Caco-2 (cell line): ENCODE measurements at regions not wholly inside any gene's neighbourhood (a gene's known extent, or its start where the extent isn't known, plus 50 kb on each side); places are given as distances from the start of the nearest gene placed in this dataset.

Experiments
- BruUV-seq: library from RNA; stranded (reverse); fragments of 400-500 nt; replicated peaks from 2 replicates; lab custom pipeline; 2021; lab: Mats Ljungman, UMichigan
- CTCF ChIA-PET: fragments of 300-600 bp; sonication (Branson Sonifier 250); formaldehyde crosslinking; loops from one replicate; lab custom pipeline; 2022; ENCODE audit warnings: antibody characterized with exemption; lab: Charles Lee
- POLR2A ChIA-PET: fragments of 300-600 bp; sonication (Branson Sonifier 250); formaldehyde crosslinking; loops from one replicate; lab custom pipeline; 2022; ENCODE audit warnings: antibody characterized with exemption; lab: Charles Lee
- DNase-seq, 2 experiments: peaks; one replicate each; pipeline versions ENCODE4 v3.0.0 to v3.0.0-alpha.2; 2020 to 2022
- H3K27me3 ChIP-seq: replicated peaks from 2 replicates; pipeline ENCODE4 v1.6.0; 2011; ENCODE audit warnings: low read length; ENCODE audit not compliant: control insufficient read depth, insufficient read depth
- H3K36me3 ChIP-seq: 2 replicates; pipeline ENCODE4 v1.5.1; 2011; ENCODE audit warnings: low read length; ENCODE audit not compliant: control insufficient read depth, insufficient read depth
- H3K4me1 ChIP-seq: fragments of 250-450 bp; sonication (Bioruptor Pico); 2 replicates; pipeline ENCODE4 v1.5.1; 2020; ENCODE audit warnings: mild to moderate bottlenecking
- H3K4me3 ChIP-seq: 2 replicates; pipeline ENCODE4 v1.5.1; 2011; ENCODE audit warnings: low read depth, mild to moderate bottlenecking, control low read depth, low read length
- H3K9me3 ChIP-seq: fragments of 250-450 bp; sonication (Bioruptor Pico); 2 replicates; pipeline ENCODE4 v1.5.1; 2020; ENCODE audit warnings: mild to moderate bottlenecking, moderate library complexity
- H3K27ac Mint-ChIP-seq: one replicate; pipeline ENCODE4 v1.8.0; 2022; ENCODE audit warnings: mixed read lengths; ENCODE audit not compliant: unreplicated experiment
- H3K27me3 Mint-ChIP-seq: one replicate; pipeline ENCODE4 v1.8.0; 2022; ENCODE audit warnings: mixed read lengths; ENCODE audit not compliant: insufficient read depth, unreplicated experiment
- H3K36me3 Mint-ChIP-seq: one replicate; pipeline ENCODE4 v1.8.0; 2022; ENCODE audit warnings: mild to moderate bottlenecking, mixed read lengths; ENCODE audit not compliant: insufficient read depth, unreplicated experiment
- H3K4me1 Mint-ChIP-seq: one replicate; pipeline ENCODE4 v1.8.0; 2022; ENCODE audit warnings: low read depth, mixed read lengths; ENCODE audit not compliant: unreplicated experiment
- H3K4me3 Mint-ChIP-seq: one replicate; pipeline ENCODE4 v1.8.0; 2022; ENCODE audit warnings: mild to moderate bottlenecking, moderate library complexity, mixed read lengths; ENCODE audit not compliant: unreplicated experiment
- H3K9me3 Mint-ChIP-seq: one replicate; pipeline ENCODE4 v1.8.0; 2022; ENCODE audit warnings: mixed read lengths; ENCODE audit not compliant: unreplicated experiment
- CTCF ChIP-seq, 2 experiments: fragments of 200-600 bp in 1 of 2; IDR thresholded peaks; 1 replicate in 1 of 2; 2 replicates in 1 of 2; pipeline versions ENCODE4 v1.5.1 to v1.8.0; 2011 to 2022; ENCODE audit warnings: antibody characterized with exemption in 1 of 2, control low read depth in 1 of 2, inconsistent platforms in 1 of 2, low read depth in 1 of 2, low read length in 1 of 2, mild to moderate bottlenecking in 1 of 2, moderate library complexity in 1 of 2; ENCODE audit not compliant: insufficient read depth in 1 of 2, severe bottlenecking in 1 of 2, unreplicated experiment in 1 of 2
- intact Hi-C: fragments of 100-400 bp; cut with micrococcal nuclease; formaldehyde crosslinking; loops from one replicate; pipeline ENCODE4 v1.10.0; 2022; ENCODE audit not compliant: unreplicated experiment

GRCh38 chr5:93145019-93145418, 436.0 kb downstream of the NR2F1-AS1 start:
- ChIA-PET CTCF (no interaction called here), POLR2A (no interaction called here)
- Mint-ChIP-seq H3K27me3 (peaks cover 12% of the 10 kb centered on the region), H3K4me1 (no peaks in the 10 kb centered on the region), H3K36me3 (no peaks in the 10 kb centered on the region), H3K27ac (no peak overlapping the region), H3K4me3 (no peak overlapping the region), H3K9me3 (no peaks in the 10 kb centered on the region)
- no peaks in the 10 kb centered on the region for H3K27me3 ChIP-seq
- H3K9me3 ChIP-seq, result no peaks in the 10 kb centered on the region
- TF ChIP-seq CTCF (IDR thresholded peaks at IDR 0.05; ENCODE audit: insufficient read depth in 1 of 2, low read depth in 1 of 2, low read length in 1 of 2, severe bottlenecking in 1 of 2, unreplicated experiment in 1 of 2), result no peak
- H3K36me3 ChIP-seq, result no peaks in the 10 kb centered on the region
- H3K4me1 ChIP-seq, result no peaks in the 10 kb centered on the region
- no peak for DNase-seq
- intact Hi-C loops, result no loop called here
- no TSS peak for BruUV-seq
- H3K4me3 ChIP-seq, result no peak overlapping the region

- Histone ChIP-seq H3K36me3 (no peaks in the 10 kb centered on the region), H3K4me3 (no peak overlapping the region), H3K9me3 (no peaks in the 10 kb centered on the region), H3K27me3 (no peaks in the 10 kb centered on the region), H3K4me1 (no peaks in the 10 kb centered on the region)
- no peaks in the 10 kb centered on the region for H3K36me3 Mint-ChIP-seq
- H3K4me3 Mint-ChIP-seq, result no peak overlapping the region
- intact Hi-C loops, result no loop called here
- CTCF ChIA-PET, result no interaction called here
- BruUV-seq, result no TSS peak
- POLR2A ChIA-PET, result no interaction called here
- peaks cover 10% of the 10 kb centered on the region for H3K27me3 Mint-ChIP-seq
- DNase-seq, result no peak
- H3K27ac Mint-ChIP-seq, result no peak overlapping the region
- H3K4me1 Mint-ChIP-seq, result no peaks in the 10 kb centered on the region
- TF ChIP-seq CTCF (IDR thresholded peaks at IDR 0.05; ENCODE audit: insufficient read depth in 1 of 2, low read depth in 1 of 2, low read length in 1 of 2, severe bottlenecking in 1 of 2, unreplicated experiment in 1 of 2), result no peak
- no peaks in the 10 kb centered on the region for H3K9me3 Mint-ChIP-seq
Measured at GRCh38 chr5:93141969-93142368, 439.1 kb downstream of the NR2F1-AS1 start.

DNA sequence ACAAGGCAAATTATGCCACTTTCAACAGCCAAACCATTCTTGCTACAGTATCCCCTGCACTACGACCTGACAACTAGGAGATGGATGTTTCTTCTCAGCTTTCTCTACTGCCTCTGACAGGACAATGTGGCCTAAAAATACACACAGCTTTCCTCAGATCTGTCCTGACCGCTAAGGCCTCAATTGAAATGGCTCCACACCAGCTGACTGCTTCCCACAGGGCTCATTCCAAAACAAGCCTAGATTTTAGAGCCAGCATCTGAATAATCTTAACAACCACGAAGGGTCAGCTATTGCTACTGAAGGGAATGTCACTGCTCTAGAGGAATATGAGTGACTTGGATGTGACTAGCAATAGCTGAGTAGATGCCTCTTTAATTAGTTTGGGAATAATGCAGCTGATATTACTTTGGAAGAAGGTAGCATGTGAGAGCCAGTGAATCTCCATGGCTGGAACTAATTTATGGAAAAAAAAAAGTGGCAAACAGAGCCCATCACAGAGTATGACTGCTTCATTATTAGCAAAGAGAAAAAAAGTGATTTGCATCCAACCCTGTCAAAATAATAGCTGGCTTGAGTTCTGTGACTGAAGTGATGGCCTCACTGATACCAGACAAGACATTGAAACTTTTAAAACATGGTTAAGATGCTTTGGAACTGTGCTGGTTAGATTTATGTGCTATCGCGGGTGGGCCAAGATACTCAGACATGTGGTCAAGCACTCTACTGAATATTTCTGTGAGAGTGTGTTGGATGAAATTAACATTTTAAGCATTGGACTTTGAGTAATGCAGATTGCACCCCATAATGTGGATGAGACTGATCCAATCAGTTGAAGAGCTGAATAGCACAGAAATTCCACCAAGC, 450.2 kb downstream of the NR2F1-AS1 start:
- no peaks in the 10 kb centered on the region for H3K27me3 Mint-ChIP-seq

More for the DNA sequence above, 450.2 kb downstream of the NR2F1-AS1 start:
- H3K4me1 ChIP-seq, result no peaks in the 10 kb centered on the region
- BruUV-seq, result no TSS peak
- no peaks in the 10 kb centered on the region for H3K36me3 ChIP-seq
- intact Hi-C loops, result no loop called here
- H3K4me3 ChIP-seq, result no peak overlapping the region
- H3K27ac Mint-ChIP-seq, result no peak overlapping the region
- TF ChIP-seq CTCF (IDR thresholded peaks at IDR 0.05; ENCODE audit: insufficient read depth in 1 of 2, low read depth in 1 of 2, low read length in 1 of 2, severe bottlenecking in 1 of 2, unreplicated experiment in 1 of 2), result no peak
- H3K9me3 Mint-ChIP-seq, result no peaks in the 10 kb centered on the region
- POLR2A ChIA-PET, result no interaction called here
- H3K4me3 Mint-ChIP-seq, result no peak overlapping the region
- CTCF ChIA-PET, result no interaction called here
- H3K4me1 Mint-ChIP-seq, result no peaks in the 10 kb centered on the region
- no peaks in the 10 kb centered on the region for H3K27me3 ChIP-seq
- DNase-seq, result no peak
- no peaks in the 10 kb centered on the region for H3K36me3 Mint-ChIP-seq
- H3K9me3 ChIP-seq, result no peaks in the 10 kb centered on the region
